H1 (cell line): ENCODE measurements at regions not wholly inside any gene's neighbourhood (a gene's known extent, or its start where the extent isn't known, plus 50 kb on each side); places are given as distances from the start of the nearest gene placed in this dataset.

Experiments used
- E2F6 ChIP-seq: IDR thresholded peaks from 2 replicates; pipeline ENCODE4 v1.6.1; 2012; ENCODE audit warnings: inconsistent platforms
- EZH2 ChIP-seq: fragments of 200-600 bp; sonication (generic); IDR thresholded peaks from 2 replicates; pipeline ENCODE4 v1.7.1; 2012; ENCODE audit warnings: low read depth, mild to moderate bottlenecking, moderate library complexity, low read length, inconsistent platforms; ENCODE audit not compliant: severe bottlenecking
- GABPA ChIP-seq: IDR thresholded peaks from 2 replicates; pipeline ENCODE4 v1.6.1; 2011; ENCODE audit warnings: mild to moderate bottlenecking, low read length, moderate library complexity, borderline replicate concordance; ENCODE audit not compliant: insufficient read depth
- HDAC6 ChIP-seq: IDR thresholded peaks from one replicate; pipeline ENCODE4 v1.7.1; 2012; ENCODE audit warnings: low read depth, mild to moderate bottlenecking, inconsistent platforms, low read length, moderate library complexity
- PHF8 ChIP-seq: fragments of 200-600 bp; sonication (generic); conservative IDR thresholded peaks from 2 replicates; pipeline ENCODE4 v1.7.1; 2012; ENCODE audit warnings: low read depth, mild to moderate bottlenecking, inconsistent platforms, low read length, moderate library complexity
- POLR2A ChIP-seq, 2 experiments: IDR thresholded peaks; 1 replicate in 1 of 2; 2 replicates in 1 of 2; pipeline ENCODE4 v1.6.1; 2011; ENCODE audit warnings: low read depth in 2 of 2, low read length in 2 of 2, mild to moderate bottlenecking in 2 of 2; ENCODE audit errors: control extremely low read depth in 1 of 2
- POLR2AphosphoS5 ChIP-seq: IDR thresholded peaks from 2 replicates; pipeline ENCODE4 v1.6.1; 2011; ENCODE audit warnings: low read depth, low read length
- POU5F1 ChIP-seq: IDR thresholded peaks from 2 replicates; pipeline ENCODE4 v1.6.1; 2011; ENCODE audit warnings: low read depth, mild to moderate bottlenecking, low read length, moderate library complexity
- RNF2 ChIP-seq: fragments of 200-900, 300-1000 bp; sonication (generic); IDR thresholded peaks from 2 replicates; pipeline ENCODE4 v1.7.1; 2016; ENCODE audit warnings: borderline replicate concordance, low read depth, mild to moderate bottlenecking, antibody characterized with exemption, low read length; ENCODE audit not compliant: poor library complexity, severe bottlenecking; ENCODE audit errors: missing control alignments
- SIN3A ChIP-seq, 2 experiments: IDR thresholded peaks in 1 of 2; conservative IDR thresholded peaks in 1 of 2; 2 replicates each; pipeline ENCODE4 v1.6.1; 2011 to 2012; ENCODE audit warnings: low read length in 2 of 2, improper control_type of control experiment in 1 of 2, low read depth in 1 of 2, mild to moderate bottlenecking in 1 of 2
- SIRT6 ChIP-seq: IDR thresholded peaks from one replicate; pipeline ENCODE4 v1.7.1; 2012; ENCODE audit warnings: low read length, inconsistent platforms
- TAF1 ChIP-seq: IDR thresholded peaks from 2 replicates; pipeline ENCODE4 v1.6.1; 2011; ENCODE audit warnings: mild to moderate bottlenecking, low read depth, low read length
- TEAD4 ChIP-seq: IDR thresholded peaks from 2 replicates; pipeline ENCODE4 v1.6.1; 2012; ENCODE audit warnings: low read depth, low read length, inconsistent platforms, mixed read lengths
- TF ChIP-seq, protein P1 (sequence below), 3 experiments: IDR thresholded peaks; 1 replicate in 2 of 3; 2 replicates in 1 of 3; pipeline versions ENCODE4 v1.5.1 to v1.6.1; 2011; ENCODE audit warnings: low read length in 3 of 3, mild to moderate bottlenecking in 3 of 3, inconsistent platforms in 2 of 3, low read depth in 1 of 3, moderate library complexity in 1 of 3; ENCODE audit not compliant: insufficient read depth in 1 of 3; ENCODE audit errors: control extremely low read depth in 1 of 3

- TF ChIP-seq SIRT6 (no peak), TEAD4 (no peak), RNF2 (no peak), HDAC6 (no peak), SIN3A (conservative IDR thresholded peaks at IDR 0.05 in 1 of 2, IDR thresholded peaks at IDR 0.05 in 1 of 2; ENCODE audit: low read depth in 1 of 2, low read length in 2 of 2) (no peak), POLR2AphosphoS5 (no peak), PHF8 (no peak), EZH2 (no peak), GABPA (no peak), POU5F1 (no peak), E2F6 (no peak), POLR2A (IDR thresholded peaks at IDR 0.05; ENCODE audit: control extremely low read depth in 1 of 2, low read depth in 2 of 2, low read length in 2 of 2) (no peak), TAF1 (no peak)
- TF ChIP-seq, protein P1, sequence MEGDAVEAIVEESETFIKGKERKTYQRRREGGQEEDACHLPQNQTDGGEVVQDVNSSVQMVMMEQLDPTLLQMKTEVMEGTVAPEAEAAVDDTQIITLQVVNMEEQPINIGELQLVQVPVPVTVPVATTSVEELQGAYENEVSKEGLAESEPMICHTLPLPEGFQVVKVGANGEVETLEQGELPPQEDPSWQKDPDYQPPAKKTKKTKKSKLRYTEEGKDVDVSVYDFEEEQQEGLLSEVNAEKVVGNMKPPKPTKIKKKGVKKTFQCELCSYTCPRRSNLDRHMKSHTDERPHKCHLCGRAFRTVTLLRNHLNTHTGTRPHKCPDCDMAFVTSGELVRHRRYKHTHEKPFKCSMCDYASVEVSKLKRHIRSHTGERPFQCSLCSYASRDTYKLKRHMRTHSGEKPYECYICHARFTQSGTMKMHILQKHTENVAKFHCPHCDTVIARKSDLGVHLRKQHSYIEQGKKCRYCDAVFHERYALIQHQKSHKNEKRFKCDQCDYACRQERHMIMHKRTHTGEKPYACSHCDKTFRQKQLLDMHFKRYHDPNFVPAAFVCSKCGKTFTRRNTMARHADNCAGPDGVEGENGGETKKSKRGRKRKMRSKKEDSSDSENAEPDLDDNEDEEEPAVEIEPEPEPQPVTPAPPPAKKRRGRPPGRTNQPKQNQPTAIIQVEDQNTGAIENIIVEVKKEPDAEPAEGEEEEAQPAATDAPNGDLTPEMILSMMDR (IDR thresholded peaks at IDR 0.05; ENCODE audit: control extremely low read depth in 1 of 3, insufficient read depth in 1 of 3, low read depth in 1 of 3, low read length in 3 of 3): no peak
Measured at GRCh38 chr6:15962449-15962764, 166.5 kb upstream of the MYLIP start.
